Hematopoietic multipotent progenitor cell treated with erythropoietin and hydrocortisone succinate and interleukin-3 and kit ligand, for 6 days (in vitro differentiated cells): ENCODE measurements at regions not wholly inside any gene's neighbourhood (a gene's known extent, or its start where the extent isn't known, plus 50 kb on each side); places are given as distances from the start of the nearest gene placed in this dataset.

Source experiments
- DNase-seq: peaks from one replicate; pipeline ENCODE4 v3.0.0-alpha.2; 2015

- DNase-seq: no peak
Observed at GRCh38 chr9:113788616-113789330, 87.3 kb upstream of the ZNF618 start.

GRCh38 chr9:113790093-113790492 lies 86.0 kb upstream of the ZNF618 start:
- no peak for DNase-seq

GRCh38 chr9:113793558-113793957 lies 82.6 kb upstream of the ZNF618 start:
- no peak for DNase-seq

GRCh38 chr9:113794721-113795120 lies 81.4 kb upstream of the ZNF618 start:
- DNase-seq: no peak

GRCh38 chr9:113795811-113796392 lies 80.2 kb upstream of the ZNF618 start:
- no peak for DNase-seq

- DNase-seq: no peak
Observed at GRCh38 chr9:113796646-113797426, 79.3 kb upstream of the ZNF618 start.

- no peak for DNase-seq
Observed at GRCh38 chr9:113798062-113799030, 77.8 kb upstream of the ZNF618 start.

GRCh38 chr9:113800276-113800675 lies 75.8 kb upstream of the ZNF618 start:
- DNase-seq: no peak

GRCh38 chr9:113803811-113804589 lies 72.1 kb upstream of the ZNF618 start:
- DNase-seq: peak; percentile 9

- DNase-seq: no peak
Observed at GRCh38 chr9:113805486-113806132, 70.5 kb upstream of the ZNF618 start.

GRCh38 chr9:113807173-113808061 lies 68.7 kb upstream of the ZNF618 start:
- peak; percentile 73 for DNase-seq

- peak; percentile 35 for DNase-seq
Observed at GRCh38 chr9:113808391-113809358, 67.4 kb upstream of the ZNF618 start.

- DNase-seq: no peak
Observed at GRCh38 chr9:113817171-113817570, 58.9 kb upstream of the ZNF618 start.

GRCh38 chr9:113818391-113818790 lies 57.7 kb upstream of the ZNF618 start:
- DNase-seq: no peak

- DNase-seq: no peak
Observed at GRCh38 chr9:113822315-113822714, 53.8 kb upstream of the ZNF618 start.

- no peak for DNase-seq
Observed at GRCh38 chr9:113823421-113823820, 52.7 kb upstream of the ZNF618 start.
